Heart right ventricle (tissue), 16 donors: ENCODE measurements at regions not wholly inside any gene's neighbourhood (a gene's known extent, or its start where the extent isn't known, plus 50 kb on each side); places are given as distances from the start of the nearest gene placed in this dataset.

Source experiments
- ATAC-seq, 8 donors: fragments of 200-7000 bp; cut with Tn5 transposase; one replicate each; pipeline ENCODE4 v1.9.1; 2020; ENCODE audit warnings: mild to moderate bottlenecking in 8 of 8, moderate library complexity in 8 of 8, moderate number of reproducible peaks in 1 of 8
- DNase-seq, 2 donors: peaks; one replicate each; pipeline ENCODE4 v3.0.0-alpha.2; 2020
- H3K27ac ChIP-seq, 10 donors: fragments of 200-600 bp; sonication (generic) in 2 of 10; one replicate each; pipeline versions ENCODE4 v1.5.0 to v1.8.0; 2020 to 2022; ENCODE audit warnings: mild to moderate bottlenecking in 3 of 10
- H3K27me3 ChIP-seq, 7 donors: fragments of 200-600 bp; one replicate each; pipeline ENCODE4 v1.8.0; 2021 to 2022; ENCODE audit warnings: mild to moderate bottlenecking in 2 of 7
- H3K36me3 ChIP-seq, 9 donors: fragments of 200-600 bp; sonication (generic) in 1 of 9; one replicate each; pipeline versions ENCODE4 v1.5.0 to v1.8.0; 2020 to 2022; ENCODE audit warnings: mild to moderate bottlenecking in 2 of 9
- H3K4me1 ChIP-seq, 9 donors: fragments of 200-600 bp; sonication (generic) in 1 of 9; one replicate each; pipeline versions ENCODE4 v1.5.0 to v1.8.0; 2020 to 2022; ENCODE audit warnings: mild to moderate bottlenecking in 4 of 9
- H3K4me3 ChIP-seq, 10 donors: fragments of 200-600 bp; sonication (generic) in 2 of 10; one replicate each; pipeline versions ENCODE4 v1.5.0 to v1.8.0; 2020 to 2022; ENCODE audit warnings: mild to moderate bottlenecking in 7 of 10, moderate library complexity in 2 of 10
- H3K9me3 ChIP-seq, 11 donors: fragments of 200-600 bp in 10 of 11; sonication (generic) in 2 of 11; one replicate each; pipeline versions ENCODE4 v1.5.0 to v1.8.0; 2013 to 2022; ENCODE audit warnings: mild to moderate bottlenecking in 2 of 11, control low read depth in 1 of 11, moderate library complexity in 1 of 11
- CTCF ChIP-seq, 9 donors: fragments of 200-600 bp; sonication (generic) in 2 of 9; IDR thresholded peaks; one replicate each; pipeline versions ENCODE4 v1.5.0 to v1.8.0; 2021 to 2022; ENCODE audit warnings: antibody characterized with exemption in 9 of 9, mild to moderate bottlenecking in 5 of 9, moderate library complexity in 1 of 9
- WGBS, 2 donors: extraction: QIAGEN DNeasy Blood & Tissue Kit; methylation state at CpG; one replicate each; pipeline ENCODE4 v1.1.7; 2013; ENCODE audit warnings: inconsistent platforms in 1 of 2; 5-methylcytosine and 5-hydroxymethylcytosine counted together
- intact Hi-C, 10 donors: fragments of 100-400 bp; cut with DNase I; formaldehyde crosslinking; loops; one replicate each; pipeline versions ENCODE4 v1.11.1 to v1.14.2; 2022
- donor health status: Arrhythmogenic right ventricular cardiomyopathy.
- donor health status: ischemic (EF 13 %, LVEDD 7.1; RV severe dilation, severe dysfunction).
- donor health status: healthy with polysubstance abuse.
- donor health status: DM: no; HTN: yes; CAD: no.
- donor health status: DM: no; HTN: no; CAD: no.
- donor health status: ischemic (EF 25% LVEDD 6.9; RV normal size, moderate dysfunction).
- donor health status: ischemic (EF 25% LVEDD 5.7; RV mildly dilated, moderate dysfunction).
- donor health status: healthy.
- donor health status: DM: yes; HTN: yes; CAD: no.
- donor health status: Ischemic cardiomyopathy.
- donor health status: ischemic (EF 35%, LVEDD 5.7; RV mildly dilated, moderate dysfunction).
- donor health status: nonischemic (EF 11% LVEDD 7.7; RV severe dilation, severe dysfunction).
- donor health status: DM: yes; HTN: yes; CAD: no.
- donor health status: PGD.
- donor health status: ischemic (EF 29% LVEDD 5.4; RV normal size, mild dysfunction).
- donor health status: nonischemic (EF 23%, LVEDD 6.1; RV moderate dilation, normal function).

- peaks cover 0 to 8% (median 0%) of the 10 kb centered on the region in 11 donors for H3K9me3 ChIP-seq
- H3K27me3 ChIP-seq = peaks cover 0 to 16% (median 0%) of the 10 kb centered on the region in 7 donors
- intact Hi-C loops = no loop called here
- H3K36me3 ChIP-seq = no peaks in the 10 kb centered on the region
- no peak overlapping the region for H3K4me3 ChIP-seq
- ATAC-seq (no peak), DNase-seq (no peak)
- no peaks in the 10 kb centered on the region for H3K4me1 ChIP-seq
- 89 to 92% methylated on average over 17 of the region's 17 CpGs for WGBS, 2 donors
- TF ChIP-seq CTCF (IDR thresholded peaks at IDR 0.05) = no peak
- H3K27ac ChIP-seq = no peak overlapping the region
Observed at GRCh38 chr18:78751664-78752063, 228.0 kb upstream of the SALL3 start.

GRCh38 chr18:78753240-78753639 lies 226.4 kb upstream of the SALL3 start:
- Histone ChIP-seq H3K4me1 (no peaks in the 10 kb centered on the region), H3K27me3 (peaks cover 0 to 11% (median 0%) of the 10 kb centered on the region in 7 donors), H3K9me3 (peaks cover 0 to 8% (median 0%) of the 10 kb centered on the region in 11 donors), H3K27ac (no peak overlapping the region), H3K36me3 (no peaks in the 10 kb centered on the region), H3K4me3 (no peak overlapping the region)
- WGBS, 2 donors = 92 to 95% methylated on average over 23 of the region's 23 CpGs
- TF ChIP-seq CTCF (IDR thresholded peaks at IDR 0.05) = no peak
- no peak for DNase-seq
- intact Hi-C loops = no loop called here
- no peak for ATAC-seq

- 94 to 96% methylated on average over 19 to 23 of the region's 23 CpGs for WGBS, 2 donors
- intact Hi-C loops = no loop called here
- H3K4me3 ChIP-seq = no peak overlapping the region
- ATAC-seq = no peak
- no peak for TF ChIP-seq CTCF (IDR thresholded peaks at IDR 0.05)
- peaks cover 0 to 14% (median 0%) of the 10 kb centered on the region in 7 donors for H3K27me3 ChIP-seq
- peaks cover 0 to 5% (median 0%) of the 10 kb centered on the region in 11 donors for H3K9me3 ChIP-seq
- H3K36me3 ChIP-seq = no peaks in the 10 kb centered on the region
- no peak for DNase-seq
- no peaks in the 10 kb centered on the region for H3K4me1 ChIP-seq
- no peak overlapping the region for H3K27ac ChIP-seq
Observed at GRCh38 chr18:78754311-78755043, 225.1 kb upstream of the SALL3 start.

GRCh38 chr18:78757014-78757413 lies 222.6 kb upstream of the SALL3 start:
- DNase-seq = no peak

More at GRCh38 chr18:78757014-78757413, 222.6 kb upstream of the SALL3 start:
- intact Hi-C loops = no loop called here
- 78 to 86% methylated on average over 10 of the region's 10 CpGs for WGBS, 2 donors
- Histone ChIP-seq H3K4me1 (no peaks in the 10 kb centered on the region), H3K27ac (no peak overlapping the region), H3K9me3 (peaks cover 0 to 10% (median 0%) of the 10 kb centered on the region in 11 donors), H3K36me3 (no peaks in the 10 kb centered on the region), H3K4me3 (no peak overlapping the region), H3K27me3 (peaks cover 0 to 14% (median 0%) of the 10 kb centered on the region in 7 donors)
- no peak for TF ChIP-seq CTCF (IDR thresholded peaks at IDR 0.05)
- no peak for ATAC-seq
